ENCODE measurements at regions not wholly inside any gene's neighbourhood (a gene's known extent, or its start where the extent isn't known, plus 50 kb on each side); places are given as distances from the start of the nearest gene placed in this dataset.

DNA sequence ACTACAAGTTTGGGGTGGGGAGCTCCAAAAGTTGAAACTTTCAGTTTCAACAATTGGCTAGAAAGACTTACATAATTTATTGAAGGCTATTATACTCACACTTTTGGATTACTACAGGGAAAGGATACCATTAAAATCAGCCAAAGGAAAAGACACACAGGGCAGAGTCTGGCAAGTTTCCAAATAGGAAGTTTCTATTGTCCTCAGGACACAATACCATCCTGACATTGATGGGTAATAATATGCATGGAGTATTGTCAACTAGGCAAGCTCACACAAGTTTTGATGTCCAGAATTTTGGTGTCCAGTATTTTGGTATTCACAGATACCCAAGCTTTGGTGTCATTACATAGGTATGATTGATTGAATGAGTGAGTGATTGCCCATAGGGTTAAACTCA, 872.6 kb upstream of the SORCS1 start:
- TF ChIP-seq, protein P1, sequence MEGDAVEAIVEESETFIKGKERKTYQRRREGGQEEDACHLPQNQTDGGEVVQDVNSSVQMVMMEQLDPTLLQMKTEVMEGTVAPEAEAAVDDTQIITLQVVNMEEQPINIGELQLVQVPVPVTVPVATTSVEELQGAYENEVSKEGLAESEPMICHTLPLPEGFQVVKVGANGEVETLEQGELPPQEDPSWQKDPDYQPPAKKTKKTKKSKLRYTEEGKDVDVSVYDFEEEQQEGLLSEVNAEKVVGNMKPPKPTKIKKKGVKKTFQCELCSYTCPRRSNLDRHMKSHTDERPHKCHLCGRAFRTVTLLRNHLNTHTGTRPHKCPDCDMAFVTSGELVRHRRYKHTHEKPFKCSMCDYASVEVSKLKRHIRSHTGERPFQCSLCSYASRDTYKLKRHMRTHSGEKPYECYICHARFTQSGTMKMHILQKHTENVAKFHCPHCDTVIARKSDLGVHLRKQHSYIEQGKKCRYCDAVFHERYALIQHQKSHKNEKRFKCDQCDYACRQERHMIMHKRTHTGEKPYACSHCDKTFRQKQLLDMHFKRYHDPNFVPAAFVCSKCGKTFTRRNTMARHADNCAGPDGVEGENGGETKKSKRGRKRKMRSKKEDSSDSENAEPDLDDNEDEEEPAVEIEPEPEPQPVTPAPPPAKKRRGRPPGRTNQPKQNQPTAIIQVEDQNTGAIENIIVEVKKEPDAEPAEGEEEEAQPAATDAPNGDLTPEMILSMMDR (conservative IDR thresholded peaks at IDR 0.05; ENCODE audit: low read depth, low read length): no peak
- TF ChIP-seq EZH2 (IDR thresholded peaks at IDR 0.05; ENCODE audit: low read length, unreplicated experiment): no peak
